Right lobe of liver (tissue), 4 donors: ENCODE measurements at regions not wholly inside any gene's neighbourhood (a gene's known extent, or its start where the extent isn't known, plus 50 kb on each side); places are given as distances from the start of the nearest gene placed in this dataset.

Source experiments
- CTCF ChIP-seq, 4 donors: fragments of 200-600 bp in 3 of 4; fragments of 450-650 bp in 1 of 4; IDR thresholded peaks; one replicate each; pipeline versions ENCODE4 v1.5.1 to v1.8.0; 2016 to 2022; ENCODE audit warnings: antibody characterized with exemption in 4 of 4, mild to moderate bottlenecking in 2 of 4
- POLR2A ChIP-seq: fragments of 450-650 bp; IDR thresholded peaks from one replicate; pipeline ENCODE4 v1.6.1; 2017; ENCODE audit warnings: antibody characterized with exemption, mild to moderate bottlenecking
- donor health status: DM: no; HTN: no; CAD: no.
- donor health status: DM: no; HTN: no; CAD: no.
- donor health status: DM: no; HTN: yes; CAD: no.

GRCh38 chr4:82194329-82194728 lies 179.5 kb downstream of the HNRNPD start:
- TF ChIP-seq CTCF (IDR thresholded peaks at IDR 0.05) (no peak), POLR2A (no peak)
